PC-3 (cell line): ENCODE measurements at regions not wholly inside any gene's neighbourhood (a gene's known extent, or its start where the extent isn't known, plus 50 kb on each side); places are given as distances from the start of the nearest gene placed in this dataset.

ENCODE experiments used
- EZH2 ChIP-seq: fragments of 300-600 bp; sonication (generic); IDR thresholded peaks from one replicate; pipeline ENCODE4 v1.6.1; 2017; ENCODE audit warnings: antibody characterized with exemption, mild to moderate bottlenecking, low read length; ENCODE audit not compliant: unreplicated experiment
- EZH2phosphoT487 ChIP-seq: fragments of 300-600 bp; sonication (generic); IDR thresholded peaks from 2 replicates; pipeline ENCODE4 v1.6.1; 2018; ENCODE audit warnings: mild to moderate bottlenecking, antibody characterized with exemption, low read length, borderline replicate concordance
- TF ChIP-seq, protein P1 (sequence below): fragments of 300-600 bp; sonication (generic); conservative IDR thresholded peaks from 2 replicates; pipeline ENCODE4 v1.5.1; 2017; ENCODE audit warnings: antibody characterized with exemption, low read depth, mild to moderate bottlenecking, low read length

GRCh38 chr3:30426293-30426993 is 180.0 kb upstream of the TGFBR2 start:
- TF ChIP-seq, protein P1, sequence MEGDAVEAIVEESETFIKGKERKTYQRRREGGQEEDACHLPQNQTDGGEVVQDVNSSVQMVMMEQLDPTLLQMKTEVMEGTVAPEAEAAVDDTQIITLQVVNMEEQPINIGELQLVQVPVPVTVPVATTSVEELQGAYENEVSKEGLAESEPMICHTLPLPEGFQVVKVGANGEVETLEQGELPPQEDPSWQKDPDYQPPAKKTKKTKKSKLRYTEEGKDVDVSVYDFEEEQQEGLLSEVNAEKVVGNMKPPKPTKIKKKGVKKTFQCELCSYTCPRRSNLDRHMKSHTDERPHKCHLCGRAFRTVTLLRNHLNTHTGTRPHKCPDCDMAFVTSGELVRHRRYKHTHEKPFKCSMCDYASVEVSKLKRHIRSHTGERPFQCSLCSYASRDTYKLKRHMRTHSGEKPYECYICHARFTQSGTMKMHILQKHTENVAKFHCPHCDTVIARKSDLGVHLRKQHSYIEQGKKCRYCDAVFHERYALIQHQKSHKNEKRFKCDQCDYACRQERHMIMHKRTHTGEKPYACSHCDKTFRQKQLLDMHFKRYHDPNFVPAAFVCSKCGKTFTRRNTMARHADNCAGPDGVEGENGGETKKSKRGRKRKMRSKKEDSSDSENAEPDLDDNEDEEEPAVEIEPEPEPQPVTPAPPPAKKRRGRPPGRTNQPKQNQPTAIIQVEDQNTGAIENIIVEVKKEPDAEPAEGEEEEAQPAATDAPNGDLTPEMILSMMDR = no peak
- TF ChIP-seq EZH2 (no peak), EZH2phosphoT487 (no peak)
